Sigmoid colon (tissue), 6 donors: ENCODE measurements at regions not wholly inside any gene's neighbourhood (a gene's known extent, or its start where the extent isn't known, plus 50 kb on each side); places are given as distances from the start of the nearest gene placed in this dataset.

Source experiments
- DNase-seq: peaks from one replicate; pipeline ENCODE4 v3.0.0-alpha.2; 2019
- H3K27ac ChIP-seq, 4 donors: fragments of 200-600 bp; sonication (generic); one replicate each; pipeline ENCODE4 v1.5.1; 2016 to 2019; ENCODE audit warnings: mild to moderate bottlenecking in 1 of 4
- H3K27me3 ChIP-seq, 3 donors: fragments of 200-600 bp; sonication (generic); one replicate each; pipeline ENCODE4 v1.5.1; 2019; ENCODE audit warnings: mild to moderate bottlenecking in 1 of 3
- H3K36me3 ChIP-seq, 4 donors: fragments of 200-600 bp; sonication (generic); one replicate each; pipeline ENCODE4 v1.5.1; 2016 to 2019
- H3K4me1 ChIP-seq, 4 donors: fragments of 200-600 bp; sonication (generic); one replicate each; pipeline ENCODE4 v1.5.1; 2017 to 2019
- H3K4me3 ChIP-seq, 4 donors: fragments of 200-600 bp; sonication (generic); one replicate each; pipeline ENCODE4 v1.5.1; 2017 to 2019; ENCODE audit warnings: mild to moderate bottlenecking in 2 of 4, moderate library complexity in 1 of 4
- H3K9me3 ChIP-seq, 4 donors: fragments of 200-600 bp in 3 of 4; sonication (generic) in 3 of 4; one replicate each; pipeline versions ENCODE4 v1.5.1 to v1.6.1; 2013 to 2019
- CTCF ChIP-seq, 4 experiments: fragments of 450-650 bp in 3 of 4; fragments of 200-600 bp in 1 of 4; IDR thresholded peaks; one replicate each; pipeline ENCODE4 v1.5.1; 2016 to 2019; ENCODE audit warnings: antibody characterized with exemption in 4 of 4, mild to moderate bottlenecking in 3 of 4, moderate library complexity in 2 of 4
- EP300 ChIP-seq, 4 donors: sonication (generic); formaldehyde crosslinking; IDR thresholded peaks; one replicate each; pipeline ENCODE4 v1.6.1; 2017; ENCODE audit warnings: antibody characterized with exemption in 4 of 4
- POLR2A ChIP-seq, 2 donors: fragments of 450-650 bp; IDR thresholded peaks; one replicate each; pipeline ENCODE4 v1.6.1; 2016; ENCODE audit warnings: antibody characterized with exemption in 2 of 2, mild to moderate bottlenecking in 2 of 2, moderate library complexity in 2 of 2
- POLR2AphosphoS5 ChIP-seq, 4 donors: sonication (generic); formaldehyde crosslinking; IDR thresholded peaks; one replicate each; pipeline ENCODE4 v1.6.1; 2017; ENCODE audit warnings: antibody characterized with exemption in 4 of 4
- WGBS, 2 donors: extraction: QIAGEN DNeasy Blood & Tissue Kit; methylation state at CpG; one replicate each; pipeline ENCODE4 v1.1.7; 2013; 5-methylcytosine and 5-hydroxymethylcytosine counted together
- intact Hi-C: fragments of 100-400 bp; cut with DNase I; formaldehyde crosslinking; loops from one replicate; pipeline ENCODE4 v1.15.1; 2023
- donor health status: healthy with polysubstance abuse.
- donor health status: healthy.

- TF ChIP-seq EP300 (IDR thresholded peaks at IDR 0.05) (no peak), POLR2AphosphoS5 (IDR thresholded peaks at IDR 0.05) (no peak), POLR2A (IDR thresholded peaks at IDR 0.05) (no peak), CTCF (IDR thresholded peaks at IDR 0.05) (no peak)
- no peak overlapping the region for H3K4me3 ChIP-seq
- 44 to 72% methylated on average over 6 of the region's 6 CpGs for WGBS, 2 donors
- H3K36me3 ChIP-seq = no peaks in the 10 kb centered on the region
- DNase-seq = no peak
- H3K4me1 ChIP-seq = no peaks in the 10 kb centered on the region
- intact Hi-C loops = no loop called here
- H3K9me3 ChIP-seq = no peaks in the 10 kb centered on the region
- H3K27ac ChIP-seq = no peak overlapping the region
- H3K27me3 ChIP-seq = no peaks in the 10 kb centered on the region
Observed at GRCh38 chr20:23212464-23212995, 126.4 kb upstream of the CD93 start.

GRCh38 chr20:23212011-23212410 is 125.9 kb upstream of the CD93 start:
- no peaks in the 10 kb centered on the region for H3K36me3 ChIP-seq
- no peaks in the 10 kb centered on the region for H3K9me3 ChIP-seq
- no peak overlapping the region for H3K27ac ChIP-seq
- H3K27me3 ChIP-seq = no peaks in the 10 kb centered on the region
- peaks cover 0 to under 1% (median 0%) of the 10 kb centered on the region in 4 donors for H3K4me1 ChIP-seq
- no peak for DNase-seq
- no peak overlapping the region for H3K4me3 ChIP-seq
- intact Hi-C loops = no loop called here
- TF ChIP-seq EP300 (IDR thresholded peaks at IDR 0.05) (no peak), CTCF (IDR thresholded peaks at IDR 0.05) (no peak), POLR2A (IDR thresholded peaks at IDR 0.05) (no peak), POLR2AphosphoS5 (IDR thresholded peaks at IDR 0.05) (no peak)

GRCh38 chr20:23211164-23211563 is 125.0 kb upstream of the CD93 start:
- no peak for DNase-seq
- intact Hi-C loops = no loop called here
- no peaks in the 10 kb centered on the region for H3K9me3 ChIP-seq
- TF ChIP-seq CTCF (IDR thresholded peaks at IDR 0.05) = no peak
- TF ChIP-seq POLR2A (IDR thresholded peaks at IDR 0.05) = no peak
- TF ChIP-seq POLR2AphosphoS5 (IDR thresholded peaks at IDR 0.05) = no peak
- no peak for TF ChIP-seq EP300 (IDR thresholded peaks at IDR 0.05)
- H3K27ac ChIP-seq = no peak overlapping the region
- H3K36me3 ChIP-seq = no peaks in the 10 kb centered on the region
- H3K4me1 ChIP-seq = peaks cover 0 to 9% (median 6%) of the 10 kb centered on the region in 4 donors
- no peaks in the 10 kb centered on the region for H3K27me3 ChIP-seq
- 86 to 92% methylated on average over 3 of the region's 3 CpGs for WGBS, 2 donors
- H3K4me3 ChIP-seq = no peak overlapping the region

- intact Hi-C loops = loop anchor here (10.0 kb wide), 1 partner anchor 147 kb away; the partner anchor contains the start of gene NXT1
- DNase-seq = no peak
- no peak for TF ChIP-seq POLR2AphosphoS5 (IDR thresholded peaks at IDR 0.05)
- TF ChIP-seq POLR2A (IDR thresholded peaks at IDR 0.05) = no peak
- TF ChIP-seq CTCF (IDR thresholded peaks at IDR 0.05) = no peak
- TF ChIP-seq EP300 (IDR thresholded peaks at IDR 0.05) = no peak
- Histone ChIP-seq H3K36me3 (no peaks in the 10 kb centered on the region), H3K27ac (no peak overlapping the region), H3K4me1 (peaks cover 0 to 40% (median 33%) of the 10 kb centered on the region in 4 donors), H3K9me3 (no peaks in the 10 kb centered on the region), H3K4me3 (no peak overlapping the region), H3K27me3 (no peaks in the 10 kb centered on the region)
- 93 to 98% methylated on average over 1 of the region's 1 CpG for WGBS, 2 donors
Observed at GRCh38 chr20:23207826-23208540, 121.9 kb upstream of the CD93 start.
